UCSD-AML1 (cell line): ENCODE measurements at regions not wholly inside any gene's neighbourhood (a gene's known extent, or its start where the extent isn't known, plus 50 kb on each side); places are given as distances from the start of the nearest gene placed in this dataset.
"Not testable (repeated sequence)": the region's sequence is repeated elsewhere in the genome, so short reads cannot be mapped to it uniquely, and the experiment has no call there.

Experiments
- DNase-seq: peaks from one replicate; lab custom pipeline; 2025; ENCODE audit not compliant: unreplicated experiment; lab: John Stamatoyannopoulos, UW

GRCh38 chr12:18794000-18794399 lies 56.1 kb downstream of the CAPZA3 start:
- no peak for DNase-seq

GRCh38 chr12:18797604-18798003 lies 59.7 kb downstream of the CAPZA3 start:
- no peak for DNase-seq

GRCh38 chr12:18798535-18799361 lies 60.8 kb downstream of the CAPZA3 start:
- DNase-seq = no peak

- DNase-seq = no peak
Measured at GRCh38 chr12:18799561-18799960, 61.6 kb downstream of the CAPZA3 start.

- DNase-seq = no peak
Measured at GRCh38 chr12:18805516-18806248, 67.8 kb downstream of the CAPZA3 start.

GRCh38 chr12:18807714-18808113 lies 69.8 kb downstream of the CAPZA3 start:
- no peak for DNase-seq

GRCh38 chr12:18808221-18808620 lies 70.3 kb downstream of the CAPZA3 start:
- no peak for DNase-seq

- no peak for DNase-seq
Measured at GRCh38 chr12:18810537-18811253, 72.8 kb downstream of the CAPZA3 start.

- DNase-seq = no peak
Measured at GRCh38 chr12:18811273-18811672, 73.4 kb downstream of the CAPZA3 start.

- DNase-seq = no peak
Measured at GRCh38 chr12:18813753-18814152, 75.8 kb downstream of the CAPZA3 start.

- DNase-seq = no peak
Measured at GRCh38 chr12:18818579-18819268, 80.8 kb downstream of the CAPZA3 start.

GRCh38 chr12:18819484-18819883 lies 81.6 kb downstream of the CAPZA3 start:
- no peak for DNase-seq

GRCh38 chr12:18823461-18823860 lies 85.5 kb downstream of the CAPZA3 start:
- no peak for DNase-seq

GRCh38 chr12:18824287-18824686 lies 86.4 kb downstream of the CAPZA3 start:
- peak; percentile 47 for DNase-seq

- DNase-seq = peak; percentile 9
Measured at GRCh38 chr12:18825138-18825537, 87.2 kb downstream of the CAPZA3 start.

GRCh38 chr12:18827913-18828312 lies 90.0 kb downstream of the CAPZA3 start:
- no peak for DNase-seq

GRCh38 chr12:18828483-18828882 lies 90.6 kb downstream of the CAPZA3 start:
- no peak for DNase-seq

GRCh38 chr12:18828987-18829386 lies 91.1 kb downstream of the CAPZA3 start:
- no peak for DNase-seq

- not testable (repeated sequence) for DNase-seq
Measured at GRCh38 chr12:18832932-18833331, 95.0 kb downstream of the CAPZA3 start.

GRCh38 chr12:18837025-18837424 lies 99.1 kb downstream of the CAPZA3 start:
- no peak for DNase-seq

- no peak for DNase-seq
Measured at GRCh38 chr12:18837505-18837904, 99.6 kb downstream of the CAPZA3 start.
